Body of pancreas (tissue), 4 donors: ENCODE measurements at regions not wholly inside any gene's neighbourhood (a gene's known extent, or its start where the extent isn't known, plus 50 kb on each side); places are given as distances from the start of the nearest gene placed in this dataset.
A peak's percentile ranks its signal among the peaks of the same experiment; 100 is the strongest.

Experiments used
- ATAC-seq: fragments of 150-250 bp; one replicate; pipeline ENCODE4 v1.9.1; 2016
- DNase-seq, 4 donors: peaks; one replicate each; pipeline ENCODE4 v3.0.0-alpha.2; 2019
- H3K27ac ChIP-seq, 4 donors: fragments of 200-600 bp; sonication (generic); 1 replicate in 3 of 4; 2 replicates in 1 of 4; pipeline versions ENCODE4 v1.5.1 to v1.6.1; 2016 to 2019; ENCODE audit warnings: mild to moderate bottlenecking in 1 of 4, mixed read lengths in 1 of 4, moderate library complexity in 1 of 4
- H3K27me3 ChIP-seq, 2 donors: fragments of 200-600 bp; sonication (generic); one replicate each; pipeline ENCODE4 v1.6.0; 2016; ENCODE audit warnings: mild to moderate bottlenecking in 1 of 2
- H3K36me3 ChIP-seq, 2 donors: fragments of 200-600 bp; sonication (generic); replicated peaks in 1 of 2; 2 replicates each; pipeline ENCODE4 v1.5.1; 2016; ENCODE audit warnings: low read depth in 2 of 2; ENCODE audit not compliant: insufficient read depth in 1 of 2
- H3K4me1 ChIP-seq: fragments of 200-600 bp; sonication (generic); one replicate; pipeline ENCODE4 v1.6.0; 2016
- H3K4me3 ChIP-seq, 2 donors: fragments of 200-600 bp; sonication (generic); 1 replicate in 1 of 2; 2 replicates in 1 of 2; pipeline ENCODE4 v1.5.1; 2016 to 2019
- H3K9me3 ChIP-seq, 3 donors: fragments of 200-600 bp; sonication (generic); 1 replicate in 2 of 3; 2 replicates in 1 of 3; pipeline ENCODE4 v1.5.1; 2016
- POLR2A ChIP-seq, 3 donors: fragments of 450-650 bp; IDR thresholded peaks; one replicate each; pipeline ENCODE4 v1.6.1; 2016; ENCODE audit warnings: antibody characterized with exemption in 3 of 3, mild to moderate bottlenecking in 2 of 3
- WGBS, 2 donors: methylation state at CpG; one replicate each; pipeline ENCODE4 v1.1.5; 2017; 5-methylcytosine and 5-hydroxymethylcytosine counted together
- intact Hi-C: fragments of 100-400 bp; cut with DNase I; formaldehyde crosslinking; loops from one replicate; pipeline ENCODE4 v1.15.1; 2023
- TF ChIP-seq, protein P1 (sequence below), 7 experiments: fragments of 450-650 bp in 4 of 7; fragments of 200-600 bp in 3 of 7; sonication (generic) in 3 of 7; IDR thresholded peaks; one replicate each; pipeline ENCODE4 v1.5.1; 2016 to 2019; ENCODE audit warnings: antibody characterized with exemption in 7 of 7

DNA sequence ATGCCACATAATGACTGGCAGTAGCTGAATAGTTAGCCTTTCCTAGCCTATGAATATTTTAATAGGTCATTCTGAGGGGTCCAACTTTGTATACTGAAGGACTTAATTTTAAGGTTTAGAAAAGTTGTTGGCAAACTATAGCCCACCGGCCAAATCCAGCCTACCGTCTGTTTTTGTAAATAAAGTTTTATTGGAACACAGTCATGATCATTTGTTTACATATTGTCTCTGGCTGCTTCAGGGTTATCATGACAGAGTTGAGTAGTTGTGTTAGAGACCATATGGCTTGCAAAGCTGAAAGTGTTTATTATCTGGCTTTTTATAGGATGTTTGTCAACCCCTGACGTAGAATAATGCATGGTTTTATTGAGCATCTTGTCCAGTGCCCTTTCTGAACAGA, 73.4 kb downstream of the NTMT2 start:
- no peak for TF ChIP-seq POLR2A (IDR thresholded peaks at IDR 0.05)
- TF ChIP-seq, protein P1, sequence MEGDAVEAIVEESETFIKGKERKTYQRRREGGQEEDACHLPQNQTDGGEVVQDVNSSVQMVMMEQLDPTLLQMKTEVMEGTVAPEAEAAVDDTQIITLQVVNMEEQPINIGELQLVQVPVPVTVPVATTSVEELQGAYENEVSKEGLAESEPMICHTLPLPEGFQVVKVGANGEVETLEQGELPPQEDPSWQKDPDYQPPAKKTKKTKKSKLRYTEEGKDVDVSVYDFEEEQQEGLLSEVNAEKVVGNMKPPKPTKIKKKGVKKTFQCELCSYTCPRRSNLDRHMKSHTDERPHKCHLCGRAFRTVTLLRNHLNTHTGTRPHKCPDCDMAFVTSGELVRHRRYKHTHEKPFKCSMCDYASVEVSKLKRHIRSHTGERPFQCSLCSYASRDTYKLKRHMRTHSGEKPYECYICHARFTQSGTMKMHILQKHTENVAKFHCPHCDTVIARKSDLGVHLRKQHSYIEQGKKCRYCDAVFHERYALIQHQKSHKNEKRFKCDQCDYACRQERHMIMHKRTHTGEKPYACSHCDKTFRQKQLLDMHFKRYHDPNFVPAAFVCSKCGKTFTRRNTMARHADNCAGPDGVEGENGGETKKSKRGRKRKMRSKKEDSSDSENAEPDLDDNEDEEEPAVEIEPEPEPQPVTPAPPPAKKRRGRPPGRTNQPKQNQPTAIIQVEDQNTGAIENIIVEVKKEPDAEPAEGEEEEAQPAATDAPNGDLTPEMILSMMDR (IDR thresholded peaks at IDR 0.05): no peak

DNA sequence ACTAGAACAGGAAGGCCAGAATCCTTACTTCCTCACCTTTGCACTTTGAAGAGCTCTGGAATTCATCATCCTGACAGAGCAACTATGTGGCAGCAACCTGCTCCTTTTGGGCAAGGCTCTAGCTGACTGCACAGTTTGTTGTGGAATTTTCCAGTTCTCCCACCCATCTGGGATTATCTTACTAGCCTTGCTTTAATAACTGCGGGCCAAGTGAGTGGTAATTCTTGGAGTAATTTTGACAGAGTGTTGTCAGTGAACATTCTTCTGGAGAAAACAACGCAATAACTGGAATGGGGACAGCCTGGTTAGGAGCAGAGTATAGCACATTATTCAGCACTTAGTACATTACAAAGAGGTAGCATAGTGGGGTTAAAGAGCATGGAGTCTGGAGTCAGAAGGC, 75.3 kb downstream of the NTMT2 start:
- Histone ChIP-seq H3K4me1 (no peaks in the 10 kb centered on the region), H3K9me3 (no peaks in the 10 kb centered on the region), H3K36me3 (no peaks in the 10 kb centered on the region), H3K4me3 (no peak overlapping the region), H3K27ac (no peak overlapping the region), H3K27me3 (no peaks in the 10 kb centered on the region)
- peak in 3 of 4 donors; percentile 5 to 44 (median 13) for DNase-seq
- intact Hi-C loops: no loop called here
- 50 to 59% methylated on average over 2 of the region's 2 CpGs for WGBS, 2 donors
- TF ChIP-seq, protein P1 (IDR thresholded peaks at IDR 0.05): no peak
- TF ChIP-seq POLR2A (IDR thresholded peaks at IDR 0.05): no peak
- ATAC-seq: peak; percentile 59

More for the DNA sequence above, 73.4 kb downstream of the NTMT2 start:
- DNase-seq (no peak), ATAC-seq (no peak)
- intact Hi-C loops: no loop called here
- Histone ChIP-seq H3K27ac (no peak overlapping the region), H3K36me3 (no peaks in the 10 kb centered on the region), H3K4me3 (no peak overlapping the region), H3K9me3 (no peaks in the 10 kb centered on the region), H3K4me1 (no peaks in the 10 kb centered on the region), H3K27me3 (no peaks in the 10 kb centered on the region)
- 47 to 52% methylated on average over 3 of the region's 3 CpGs for WGBS, 2 donors

DNA sequence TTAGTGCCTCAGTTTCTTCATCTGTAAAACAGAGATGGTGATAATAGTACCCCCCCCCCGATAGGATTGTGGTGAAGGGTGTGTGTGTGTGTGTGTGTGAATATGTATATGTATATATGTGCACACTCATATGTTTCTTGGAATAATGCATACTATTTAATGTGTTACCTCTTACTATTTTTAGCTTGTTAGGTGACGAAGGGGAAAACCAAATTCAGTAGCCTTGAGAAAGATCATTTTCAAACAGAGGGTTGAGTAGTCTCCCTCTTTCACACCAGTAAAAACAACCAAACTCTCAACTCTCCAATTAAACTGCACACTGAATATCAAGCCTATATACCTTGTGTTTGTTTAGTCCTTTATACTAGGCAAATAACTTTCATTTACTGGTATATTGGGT, 75.7 kb downstream of the NTMT2 start:
- no peak for TF ChIP-seq POLR2A (IDR thresholded peaks at IDR 0.05)
- TF ChIP-seq, protein P1 (IDR thresholded peaks at IDR 0.05): no peak
- no peak for ATAC-seq
- H3K4me1 ChIP-seq: no peaks in the 10 kb centered on the region
- intact Hi-C loops: no loop called here
- no peak overlapping the region for H3K4me3 ChIP-seq
- H3K9me3 ChIP-seq: no peaks in the 10 kb centered on the region
- no peaks in the 10 kb centered on the region for H3K36me3 ChIP-seq
- no peak for DNase-seq
- WGBS, 2 donors: 40 to 45% methylated on average over 2 of the region's 2 CpGs
- H3K27ac ChIP-seq: no peak overlapping the region
- no peaks in the 10 kb centered on the region for H3K27me3 ChIP-seq

DNA sequence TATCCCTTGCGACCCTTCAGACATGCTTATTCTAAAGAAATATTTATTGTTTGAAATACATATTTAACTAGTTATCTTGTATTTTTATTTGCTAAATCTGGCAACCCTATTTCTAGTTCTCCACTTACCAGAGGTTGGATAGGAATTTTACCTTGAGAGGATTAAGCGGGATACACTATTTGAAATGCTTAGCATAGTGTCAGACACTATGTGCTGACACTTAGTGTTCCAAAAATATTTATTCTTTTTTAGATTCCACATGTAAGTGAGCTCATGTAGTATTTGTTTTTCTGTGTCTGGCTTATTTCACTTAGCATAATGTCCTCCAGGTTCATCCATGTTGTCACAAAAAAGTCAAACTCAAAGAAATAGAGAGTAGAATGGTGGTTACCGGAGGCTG, 78.7 kb downstream of the NTMT2 start:
- Histone ChIP-seq H3K4me3 (no peak overlapping the region), H3K27ac (no peak overlapping the region), H3K27me3 (no peaks in the 10 kb centered on the region), H3K36me3 (no peaks in the 10 kb centered on the region), H3K9me3 (no peaks in the 10 kb centered on the region), H3K4me1 (no peaks in the 10 kb centered on the region)
- TF ChIP-seq POLR2A (IDR thresholded peaks at IDR 0.05): no peak
- TF ChIP-seq, protein P1 (IDR thresholded peaks at IDR 0.05): no peak
- 51 to 53% methylated on average over 3 of the region's 3 CpGs for WGBS, 2 donors
- DNase-seq (no peak), ATAC-seq (no peak)
- intact Hi-C loops: no loop called here

DNA sequence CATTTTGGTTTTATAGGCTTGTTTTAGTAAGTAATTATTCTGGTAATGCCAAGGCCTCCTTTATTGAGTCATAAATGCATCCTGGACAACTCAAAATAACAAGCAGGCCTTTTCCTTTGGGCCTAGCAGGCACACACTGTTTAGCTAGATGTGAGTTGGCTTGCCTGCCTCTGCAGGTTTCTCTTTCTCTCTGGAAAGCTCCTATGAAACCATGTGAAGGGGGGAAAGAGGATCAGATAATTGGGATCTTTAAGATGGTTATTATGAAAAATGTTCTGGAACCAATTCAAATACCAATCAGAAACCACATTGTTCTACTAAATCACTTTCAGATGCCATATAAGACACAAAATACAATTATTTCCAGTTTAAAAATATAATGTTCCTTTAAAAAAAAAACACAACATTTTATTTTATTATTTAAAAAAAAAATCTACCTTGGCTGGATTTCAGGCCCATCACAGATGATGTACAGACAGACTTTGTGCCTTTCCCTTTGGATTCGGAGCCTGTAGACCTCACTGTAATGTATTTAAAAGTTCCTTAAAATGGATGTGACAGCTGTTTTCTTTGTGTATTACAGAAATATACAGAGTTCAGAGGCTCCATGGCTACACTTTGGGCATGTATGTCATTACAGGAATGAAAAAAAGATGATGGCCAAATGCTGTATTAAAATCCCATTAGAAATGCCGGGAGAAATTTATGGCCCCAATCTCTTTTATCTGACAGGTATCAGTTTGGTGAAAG, 80.2 kb downstream of the NTMT2 start:
- 83 to 85% methylated on average over 2 of the region's 2 CpGs for WGBS, 2 donors
- ATAC-seq (no peak), DNase-seq (no peak)
- Histone ChIP-seq H3K4me1 (no peaks in the 10 kb centered on the region), H3K36me3 (no peaks in the 10 kb centered on the region), H3K27ac (no peak overlapping the region), H3K9me3 (no peaks in the 10 kb centered on the region), H3K27me3 (no peaks in the 10 kb centered on the region), H3K4me3 (no peak overlapping the region)
- intact Hi-C loops: no loop called here
- TF ChIP-seq, protein P1 (IDR thresholded peaks at IDR 0.05): no peak
- TF ChIP-seq POLR2A (IDR thresholded peaks at IDR 0.05): no peak
